H1 (cell line): ENCODE measurements at regions not wholly inside any gene's neighbourhood (a gene's known extent, or its start where the extent isn't known, plus 50 kb on each side); places are given as distances from the start of the nearest gene placed in this dataset.
A peak's percentile ranks its signal among the peaks of the same experiment; 100 is the strongest.

Source experiments
- CTCF ChIA-PET: fragments of 300-600 bp; sonication (Branson Sonifier 250); formaldehyde crosslinking; loops from one replicate; lab custom pipeline; 2021; ENCODE audit not compliant: partially characterized antibody; lab: Charles Lee
- POLR2A ChIA-PET: fragments of 300-600 bp; sonication (Branson Sonifier 250); formaldehyde crosslinking; loops from one replicate; lab custom pipeline; 2021; ENCODE audit warnings: inconsistent platforms; ENCODE audit not compliant: partially characterized antibody; lab: Charles Lee
- DNase-seq, 2 experiments: peaks; one replicate each; pipeline versions ENCODE4 v3.0.0 to v3.0.0-alpha.2; 2010 to 2022; ENCODE audit warnings: low spot score in 2 of 2, low read depth in 1 of 2, mixed read lengths in 1 of 2
- FAIRE-seq: peaks from 2 replicates; lab custom pipeline; 2011; peaks lifted over from hg19 to GRCh38; lab: Jason Lieb, UNC
- H2AFZ ChIP-seq: 2 replicates; pipeline ENCODE4 v1.8.1; 2012; ENCODE audit warnings: low read length, inconsistent platforms
- H2AK5ac ChIP-seq: 2 replicates; pipeline ENCODE4 v1.6.1; 2013; ENCODE audit warnings: low read depth, low read length
- H2BK120ac ChIP-seq: replicated peaks from 2 replicates; pipeline ENCODE3; 2013; ENCODE audit warnings: low read depth, low read length, inconsistent platforms
- H2BK12ac ChIP-seq: 2 replicates; pipeline ENCODE4 v1.6.1; 2013; ENCODE audit warnings: low read depth, low read length
- H2BK15ac ChIP-seq: 2 replicates; pipeline ENCODE4 v1.6.1; 2013; ENCODE audit warnings: low read length
- H2BK20ac ChIP-seq: 2 replicates; pipeline ENCODE4 v1.6.1; 2013; ENCODE audit warnings: low read length
- H2BK5ac ChIP-seq: 2 replicates; pipeline ENCODE4 v1.6.1; 2013; ENCODE audit warnings: low read depth, low read length
- H3K14ac ChIP-seq: 2 replicates; pipeline ENCODE4 v1.6.1; 2013; ENCODE audit warnings: inconsistent platforms; ENCODE audit not compliant: insufficient read length
- H3K18ac ChIP-seq: 2 replicates; pipeline ENCODE4 v1.6.1; 2013; ENCODE audit warnings: low read length; ENCODE audit errors: extremely low read depth
- H3K23ac ChIP-seq: 2 replicates; pipeline ENCODE4 v1.6.1; 2013; ENCODE audit warnings: inconsistent platforms; ENCODE audit not compliant: insufficient read length
- H3K23me2 ChIP-seq: 2 replicates; pipeline ENCODE4 v1.6.1; 2013; ENCODE audit warnings: low read depth, low read length
- H3K27ac ChIP-seq: 2 replicates; pipeline ENCODE4 v1.6.1; 2011; ENCODE audit warnings: low read depth, low read length, inconsistent platforms
- H3K27me3 ChIP-seq, 4 experiments: replicated peaks in 1 of 4; 1 replicate in 1 of 4; 2 replicates in 3 of 4; pipeline versions ENCODE4 v1.6.1 to v1.8.1; 2011 to 2013; ENCODE audit warnings: low read length in 3 of 4, mild to moderate bottlenecking in 3 of 4, inconsistent platforms in 2 of 4, mixed read lengths in 2 of 4, moderate library complexity in 1 of 4; ENCODE audit not compliant: control insufficient read depth in 3 of 4, insufficient read depth in 3 of 4; ENCODE audit errors: extremely low read depth in 1 of 4
- H3K36me3 ChIP-seq, 4 experiments: 2 replicates each; pipeline versions ENCODE4 v1.6.1 to v1.8.1; 2011 to 2013; ENCODE audit warnings: mild to moderate bottlenecking in 4 of 4, low read length in 3 of 4, moderate library complexity in 2 of 4, control low read depth in 1 of 4, inconsistent platforms in 1 of 4; ENCODE audit not compliant: insufficient read depth in 4 of 4, control insufficient read depth in 2 of 4
- H3K4ac ChIP-seq: replicated peaks from 2 replicates; pipeline ENCODE3; 2013; ENCODE audit warnings: low read length, low read depth, mixed read lengths, inconsistent platforms; ENCODE audit not compliant: insufficient read length
- H3K4me1 ChIP-seq, 4 experiments: replicated peaks in 1 of 4; 1 replicate in 1 of 4; 2 replicates in 3 of 4; pipeline versions ENCODE4 v1.6.1 to v1.8.1; 2011 to 2013; ENCODE audit warnings: low read length in 3 of 4, inconsistent platforms in 2 of 4, mixed read lengths in 1 of 4; ENCODE audit not compliant: insufficient read depth in 4 of 4, control insufficient read depth in 3 of 4
- H3K4me2 ChIP-seq, 2 experiments: 2 replicates each; pipeline versions ENCODE4 v1.6.1 to v1.8.1; 2011 to 2013; ENCODE audit warnings: low read depth in 2 of 2, low read length in 2 of 2, control low read depth in 1 of 2, inconsistent platforms in 1 of 2, mild to moderate bottlenecking in 1 of 2; ENCODE audit not compliant: insufficient read depth in 1 of 2
- H3K4me3 ChIP-seq, 4 experiments: fragments of 200-600, 300-600 bp in 1 of 4; sonication (generic), shearing (Covaris generic), sonication (Bioruptor Twin) in 1 of 4; 2 replicates each; pipeline versions ENCODE4 v1.5.1 to v1.8.1; 2011 to 2016; ENCODE audit warnings: low read length in 4 of 4, low read depth in 3 of 4, control low read depth in 2 of 4, inconsistent platforms in 2 of 4, mild to moderate bottlenecking in 2 of 4, mixed read lengths in 1 of 4, moderate library complexity in 1 of 4; ENCODE audit not compliant: insufficient read depth in 2 of 4; ENCODE audit errors: extremely low read depth in 1 of 4
- H3K56ac ChIP-seq: replicated peaks from 2 replicates; pipeline ENCODE3; 2013; ENCODE audit warnings: low read depth, mild to moderate bottlenecking, mixed read lengths, low read length, inconsistent platforms; ENCODE audit not compliant: insufficient read length
- H3K79me1 ChIP-seq: 2 replicates; pipeline ENCODE4 v1.6.1; 2013; ENCODE audit warnings: low read depth, low read length, control low read depth
- H3K79me2 ChIP-seq, 2 experiments: 2 replicates each; pipeline versions ENCODE4 v1.6.1 to v1.8.1; 2012 to 2013; ENCODE audit warnings: low read length in 2 of 2, mild to moderate bottlenecking in 2 of 2, inconsistent platforms in 1 of 2; ENCODE audit not compliant: insufficient read depth in 2 of 2, control insufficient read depth in 1 of 2
- H3K9ac ChIP-seq, 4 experiments: replicated peaks in 1 of 4; 1 replicate in 1 of 4; 2 replicates in 3 of 4; pipeline versions ENCODE4 v1.6.1 to v1.8.1; 2011 to 2013; ENCODE audit warnings: low read depth in 3 of 4, low read length in 3 of 4, control low read depth in 2 of 4, mild to moderate bottlenecking in 2 of 4, moderate library complexity in 2 of 4, inconsistent platforms in 1 of 4; ENCODE audit errors: extremely low read depth in 1 of 4
- H3K9me3 ChIP-seq, 2 experiments: 2 replicates each; pipeline versions ENCODE4 v1.6.1 to v1.8.1; 2012 to 2013; ENCODE audit warnings: mild to moderate bottlenecking in 2 of 2, moderate library complexity in 2 of 2, control low read depth in 1 of 2, inconsistent platforms in 1 of 2, low read depth in 1 of 2, low read length in 1 of 2, mixed read lengths in 1 of 2; ENCODE audit not compliant: insufficient read depth in 2 of 2
- H4K20me1 ChIP-seq, 2 experiments: replicated peaks in 1 of 2; 2 replicates each; pipeline versions ENCODE3 to v1.8.1; 2011 to 2013; ENCODE audit warnings: inconsistent platforms in 2 of 2, low read length in 2 of 2, mild to moderate bottlenecking in 1 of 2; ENCODE audit not compliant: insufficient read depth in 2 of 2, control insufficient read depth in 1 of 2
- H4K5ac ChIP-seq: 2 replicates; pipeline ENCODE4 v1.6.1; 2013; ENCODE audit warnings: low read length, low read depth, mixed read lengths, inconsistent platforms; ENCODE audit not compliant: insufficient read length
- H4K8ac ChIP-seq: 2 replicates; pipeline ENCODE4 v1.8.0; 2013; ENCODE audit warnings: mild to moderate bottlenecking, moderate library complexity, low read length, inconsistent platforms; ENCODE audit not compliant: insufficient read depth; ENCODE audit errors: extremely low read depth
- H4K91ac ChIP-seq: replicated peaks from 2 replicates; pipeline ENCODE3; 2013; ENCODE audit warnings: low read length, mixed read lengths, inconsistent platforms; ENCODE audit not compliant: insufficient read length
- BRCA1 ChIP-seq: IDR thresholded peaks from 2 replicates; pipeline ENCODE4 v1.6.1; 2012; ENCODE audit warnings: low read depth, low read length, improper control_type of control experiment
- CBX8 ChIP-seq: fragments of 300-800, 300-1000 bp; sonication (generic); IDR thresholded peaks from 2 replicates; pipeline ENCODE4 v1.7.1; 2016; ENCODE audit warnings: low read depth, low read length, borderline replicate concordance
- CHD1 ChIP-seq: IDR thresholded peaks from 2 replicates; pipeline ENCODE4 v1.6.1; 2012; ENCODE audit warnings: low read depth, low read length, improper control_type of control experiment
- CREB1 ChIP-seq: IDR thresholded peaks from 2 replicates; pipeline ENCODE4 v1.6.1; 2012; ENCODE audit warnings: inconsistent platforms
- KDM4A ChIP-seq: IDR thresholded peaks from one replicate; pipeline ENCODE4 v1.7.1; 2012; ENCODE audit warnings: low read depth, mild to moderate bottlenecking, moderate library complexity, low read length, inconsistent platforms; ENCODE audit not compliant: severe bottlenecking
- PHF8 ChIP-seq: fragments of 200-600 bp; sonication (generic); conservative IDR thresholded peaks from 2 replicates; pipeline ENCODE4 v1.7.1; 2012; ENCODE audit warnings: low read depth, mild to moderate bottlenecking, inconsistent platforms, low read length, moderate library complexity
- RBBP5 ChIP-seq: IDR thresholded peaks from 2 replicates; pipeline ENCODE4 v1.7.1; 2012; ENCODE audit warnings: low read depth, mild to moderate bottlenecking, inconsistent platforms, low read length, moderate library complexity, borderline replicate concordance
- RXRA ChIP-seq: IDR thresholded peaks from 2 replicates; pipeline ENCODE4 v1.6.1; 2011; ENCODE audit warnings: low read depth, mild to moderate bottlenecking, low read length, moderate library complexity; ENCODE audit not compliant: insufficient read depth
- SP2 ChIP-seq: IDR thresholded peaks from 2 replicates; pipeline ENCODE4 v1.6.1; 2012; ENCODE audit warnings: mild to moderate bottlenecking, low read length, inconsistent platforms
- TEAD4 ChIP-seq: IDR thresholded peaks from 2 replicates; pipeline ENCODE4 v1.6.1; 2012; ENCODE audit warnings: low read depth, low read length, inconsistent platforms, mixed read lengths
- WGBS, 2 experiments: shearing (Covaris generic) in 1 of 2; methylation state at CpG; one replicate each; pipeline versions ENCODE4 v1.1.6 to v1.1.7; 2013 to 2015; ENCODE audit warnings: low lambda C conversion rate in 2 of 2, mixed read lengths in 2 of 2, inconsistent platforms in 1 of 2, low coverage in 1 of 2, missing lambda C conversion rate in 1 of 2; ENCODE audit not compliant: insufficient replicate concordance in 2 of 2, insufficient coverage in 1 of 2, insufficient read length in 1 of 2; ENCODE audit errors: extremely low coverage in 1 of 2, missing lambda C conversion rate in 1 of 2; 5-methylcytosine and 5-hydroxymethylcytosine counted together

DNA sequence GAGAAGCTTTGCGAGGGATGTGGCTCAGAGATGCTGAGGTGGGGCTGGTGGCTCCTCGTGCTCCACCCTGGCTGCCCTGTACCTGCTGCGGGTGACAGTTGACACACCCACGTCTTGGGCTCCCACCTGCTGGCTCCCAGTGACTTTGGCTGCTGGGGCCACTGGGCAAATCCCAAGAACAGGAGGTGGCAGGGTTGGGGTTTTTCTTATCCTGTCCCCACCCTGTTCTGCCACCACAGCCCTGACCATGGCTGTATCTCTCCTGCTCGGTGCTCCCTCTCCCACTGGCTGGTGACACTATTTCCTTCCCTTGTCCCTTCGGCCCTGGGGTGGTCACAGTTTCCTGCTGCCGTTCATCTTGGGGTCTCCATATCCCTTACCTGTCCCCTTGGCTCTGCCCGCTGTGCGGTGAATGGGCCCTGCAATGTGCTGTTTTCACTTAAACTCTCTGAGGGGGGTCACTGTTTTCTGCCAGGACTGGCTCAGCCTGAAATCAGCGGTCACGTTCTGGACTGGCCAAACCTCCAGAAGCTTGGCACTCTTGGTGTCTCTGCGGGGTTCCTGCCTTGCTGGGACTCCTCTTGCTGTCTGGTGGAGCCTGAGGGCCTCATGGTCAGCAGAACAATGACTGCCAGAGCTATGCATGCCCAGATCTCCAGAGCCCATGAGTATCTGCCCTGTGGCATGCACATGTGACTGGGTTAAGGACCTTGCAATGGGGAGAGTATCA is 144.2 kb downstream of the IRF8 start:
- H3K27me3 ChIP-seq, result no peaks in the 10 kb centered on the region; a peak in 1 of 7 replicates
- H4K91ac ChIP-seq, result peak overlapping the region; percentile 66
- H2BK15ac ChIP-seq, result 0 out of 2 replicates have a peak overlapping the region, but pooled peaks have one; percentile 67
- H3K14ac ChIP-seq, result no peak overlapping the region
- no peak overlapping the region for H3K4me3 ChIP-seq
- WGBS, 2 experiments, result 91% methylated on average over 10 of the region's 12 CpGs; no CpG with 5 or more reads in 1 of the 2 experiments
- no peaks in the 10 kb centered on the region for H3K9me3 ChIP-seq
- DNase-seq, result no peak
- no peak overlapping the region for H2BK20ac ChIP-seq
- no peak overlapping the region for H3K56ac ChIP-seq
- no peaks in the 10 kb centered on the region for H3K79me1 ChIP-seq
- H3K9ac ChIP-seq, result no peak overlapping the region
- H2BK120ac ChIP-seq, result no peak overlapping the region
- H3K79me2 ChIP-seq, result no peaks in the 10 kb centered on the region
- H2AFZ ChIP-seq, result 0 out of 2 replicates have a peak overlapping the region, but pooled peaks have one; percentile 1
- TF ChIP-seq TEAD4, result no peak
- TF ChIP-seq KDM4A, result no peak
- TF ChIP-seq RXRA, result no peak
- no peak for TF ChIP-seq PHF8
- no peak for TF ChIP-seq CBX8
- no peak for TF ChIP-seq CHD1
- TF ChIP-seq SP2, result no peak
- no peak for TF ChIP-seq RBBP5
- TF ChIP-seq BRCA1, result no peak
- no peak for TF ChIP-seq CREB1
- TF ChIP-seq, all 59 proteins: peak for 0
- no peak overlapping the region; the same call in 1 of the 2 replicates for H2AK5ac ChIP-seq
- no peaks in the 10 kb centered on the region for H4K20me1 ChIP-seq
- H3K36me3 ChIP-seq, result no peaks in the 10 kb centered on the region
- H3K4ac ChIP-seq, result no peak overlapping the region
- H3K4me1 ChIP-seq, result peaks cover 0 to 1% (median 0%) of the 10 kb centered on the region in 4 experiments; a peak in 1 of 7 replicates
- H3K27ac ChIP-seq, result no peak overlapping the region
- 0 out of 2 replicates have a peak overlapping the region, but pooled peaks have one; percentile 43 for H2BK12ac ChIP-seq
- H3K4me2 ChIP-seq, result no peak overlapping the region
- H3K18ac ChIP-seq, result no peak overlapping the region
- no peak overlapping the region; the same call in 1 of the 2 replicates for H4K8ac ChIP-seq
- ChIA-PET CTCF (interaction anchor here (0.7 to 9.2 kb wide), 11 partner anchors 10 to 476 kb away, joined by 3 to 84 read pairs (median 7); no protein-coding TSS in a partner anchor), POLR2A (no interaction called here)
- no peak overlapping the region for H4K5ac ChIP-seq
- H3K23ac ChIP-seq, result no peak overlapping the region
- no peak overlapping the region for H2BK5ac ChIP-seq
- no peak for FAIRE-seq
- no peaks in the 10 kb centered on the region for H3K23me2 ChIP-seq
